NT2/D1 (cell line): ENCODE measurements at regions not wholly inside any gene's neighbourhood (a gene's known extent, or its start where the extent isn't known, plus 50 kb on each side); places are given as distances from the start of the nearest gene placed in this dataset.

ENCODE experiments used
- SUZ12 ChIP-seq: IDR thresholded peaks from 2 replicates; pipeline ENCODE4 v1.6.1; 2011; ENCODE audit not compliant: insufficient read length, insufficient read depth; ENCODE audit errors: extremely low read depth
- YY1 ChIP-seq: IDR thresholded peaks from 2 replicates; pipeline ENCODE4 v1.6.1; 2011; ENCODE audit not compliant: insufficient read length, insufficient read depth
- ZNF274 ChIP-seq: IDR thresholded peaks from 2 replicates; pipeline ENCODE4 v1.6.1; 2011; ENCODE audit warnings: mild to moderate bottlenecking, low read depth, low read length

GRCh38 chr4:122227202-122227601, 75.1 kb downstream of the BLTP1 start:
- TF ChIP-seq YY1 (no peak), ZNF274 (no peak), SUZ12 (no peak)
